Cerebellar cortex (tissue), 1 donor: ENCODE measurements at regions not wholly inside any gene's neighbourhood (a gene's known extent, or its start where the extent isn't known, plus 50 kb on each side); places are given as distances from the start of the nearest gene placed in this dataset.

Source experiments
- DNase-seq: peaks from one replicate; pipeline ENCODE4 v3.0.0-alpha.2; 2015; ENCODE audit warnings: low spot score

DNA sequence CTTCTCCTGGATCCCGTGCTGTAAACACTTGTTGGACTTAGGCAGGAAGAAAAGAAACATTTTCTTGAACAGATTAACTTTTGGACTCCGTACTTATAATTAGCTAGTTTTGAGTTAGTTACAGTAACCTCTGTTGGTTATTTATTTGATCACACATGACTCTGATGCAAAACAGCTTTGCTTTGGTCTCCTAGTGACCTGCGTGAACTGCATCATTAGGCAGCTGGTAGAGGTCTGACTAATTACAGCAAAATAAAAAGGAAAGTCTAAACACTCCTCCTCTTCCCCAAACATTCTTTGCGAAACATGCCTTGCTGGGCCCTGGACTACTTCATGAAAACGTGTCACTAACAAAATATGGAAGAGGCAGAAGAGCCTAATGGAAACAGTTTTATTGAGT lies 61.1 kb upstream of the ZFP64 start:
- DNase-seq, result no peak

DNA sequence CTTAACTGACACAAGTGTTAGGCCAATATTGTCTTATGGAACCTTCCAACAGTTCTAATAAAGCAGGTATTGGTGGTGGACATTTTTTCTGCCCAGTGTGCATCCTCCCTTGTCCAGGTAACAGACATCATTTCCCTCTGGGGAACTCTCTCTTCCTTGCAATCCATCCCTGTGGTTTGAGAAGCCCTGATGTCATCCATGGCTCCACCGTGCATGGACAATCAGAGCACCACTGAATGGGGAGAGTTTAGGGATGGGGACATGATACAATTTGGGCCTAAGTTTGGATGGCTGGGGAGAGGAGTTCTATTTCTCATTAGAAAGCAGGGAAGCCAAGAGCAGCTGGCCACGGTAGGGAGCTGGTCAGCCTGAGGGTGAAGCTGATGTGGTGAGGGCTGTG lies 60.2 kb upstream of the ZFP64 start:
- no peak for DNase-seq

DNA sequence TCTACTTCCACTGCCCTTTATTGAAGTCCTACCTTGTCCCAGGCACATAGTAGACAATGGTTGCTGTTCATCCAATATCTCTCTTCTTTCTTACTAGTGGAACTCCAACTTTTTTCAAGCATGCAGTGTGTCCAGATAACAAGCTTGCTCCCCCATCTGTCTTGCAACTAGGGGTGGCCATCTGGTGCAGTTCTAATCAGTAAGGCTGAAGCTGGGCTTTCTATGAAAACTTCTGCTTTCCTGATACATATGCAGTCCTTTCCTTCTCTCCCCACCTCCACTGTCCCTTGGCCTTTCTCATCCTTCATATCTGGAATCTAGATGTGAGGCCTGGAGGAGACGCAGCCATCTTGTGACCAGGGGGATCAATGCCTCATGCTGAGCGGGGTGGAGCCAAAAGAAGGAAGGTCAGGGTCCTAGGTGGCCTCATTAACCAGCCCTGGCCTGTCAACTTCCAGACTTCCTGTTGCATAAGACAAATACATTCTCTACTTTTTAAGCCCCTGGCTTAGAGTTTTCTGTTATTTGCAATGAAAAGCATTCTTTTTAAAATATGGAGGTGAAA lies 59.6 kb upstream of the ZFP64 start:
- no peak for DNase-seq

DNA sequence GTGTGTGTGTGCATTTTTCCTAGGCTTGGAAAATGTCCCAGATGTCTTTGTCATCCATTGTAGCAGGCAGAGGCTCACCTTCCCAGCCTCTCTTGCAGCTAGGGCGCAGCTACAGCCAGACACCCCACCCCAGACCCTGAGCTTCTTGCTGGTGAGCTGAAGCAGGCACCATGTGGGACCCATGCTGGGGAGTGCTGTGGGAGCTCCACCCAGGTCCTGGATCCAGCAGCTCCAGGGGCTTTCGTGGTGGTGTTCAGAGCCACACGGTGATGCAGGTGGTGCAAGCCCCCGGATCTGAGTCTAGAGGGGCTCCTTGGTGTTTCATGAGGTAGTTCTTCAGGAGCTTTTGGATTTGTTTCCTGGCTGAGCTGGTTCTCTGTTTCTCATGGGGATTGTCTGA lies 56.0 kb upstream of the ZFP64 start:
- no peak for DNase-seq

DNA sequence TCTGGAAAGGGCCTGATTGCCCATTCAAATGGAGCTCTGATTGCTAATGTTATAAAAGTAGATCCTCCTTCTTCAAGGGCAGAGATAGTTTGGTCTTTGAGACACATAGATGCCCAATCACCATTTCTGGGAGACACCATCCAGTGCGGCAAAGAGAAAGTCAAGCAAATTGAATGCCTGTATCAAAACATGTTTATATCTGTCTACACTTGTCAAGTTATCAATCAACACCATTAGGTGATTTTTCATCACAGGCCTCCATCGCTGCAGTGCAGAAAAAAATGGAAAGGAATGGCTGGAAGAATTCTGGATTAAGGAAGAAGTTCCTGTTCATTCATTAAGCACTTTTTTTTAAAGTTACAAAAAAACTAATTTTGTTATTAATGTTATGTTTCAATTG lies 54.8 kb upstream of the ZFP64 start:
- no peak for DNase-seq

DNA sequence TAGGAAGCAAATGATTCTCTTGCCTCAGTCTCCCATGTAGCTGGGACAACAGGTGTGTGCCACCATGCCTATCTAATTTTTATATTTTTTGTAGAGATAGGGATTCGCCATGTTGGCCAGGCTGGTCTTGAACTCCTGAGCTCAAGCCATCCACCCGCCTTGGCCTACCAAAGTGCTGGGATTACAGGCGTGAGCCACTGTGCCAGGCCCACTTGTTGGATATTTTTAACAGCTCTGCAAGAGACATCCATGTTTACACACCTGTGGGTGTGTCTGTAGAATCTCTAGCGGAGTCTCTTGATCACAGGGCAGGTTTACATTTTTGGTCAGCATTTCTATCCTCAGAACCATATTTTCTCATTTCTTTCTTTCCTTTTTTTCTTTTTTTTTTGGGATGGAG lies 53.1 kb upstream of the ZFP64 start:
- DNase-seq, result no peak

DNA sequence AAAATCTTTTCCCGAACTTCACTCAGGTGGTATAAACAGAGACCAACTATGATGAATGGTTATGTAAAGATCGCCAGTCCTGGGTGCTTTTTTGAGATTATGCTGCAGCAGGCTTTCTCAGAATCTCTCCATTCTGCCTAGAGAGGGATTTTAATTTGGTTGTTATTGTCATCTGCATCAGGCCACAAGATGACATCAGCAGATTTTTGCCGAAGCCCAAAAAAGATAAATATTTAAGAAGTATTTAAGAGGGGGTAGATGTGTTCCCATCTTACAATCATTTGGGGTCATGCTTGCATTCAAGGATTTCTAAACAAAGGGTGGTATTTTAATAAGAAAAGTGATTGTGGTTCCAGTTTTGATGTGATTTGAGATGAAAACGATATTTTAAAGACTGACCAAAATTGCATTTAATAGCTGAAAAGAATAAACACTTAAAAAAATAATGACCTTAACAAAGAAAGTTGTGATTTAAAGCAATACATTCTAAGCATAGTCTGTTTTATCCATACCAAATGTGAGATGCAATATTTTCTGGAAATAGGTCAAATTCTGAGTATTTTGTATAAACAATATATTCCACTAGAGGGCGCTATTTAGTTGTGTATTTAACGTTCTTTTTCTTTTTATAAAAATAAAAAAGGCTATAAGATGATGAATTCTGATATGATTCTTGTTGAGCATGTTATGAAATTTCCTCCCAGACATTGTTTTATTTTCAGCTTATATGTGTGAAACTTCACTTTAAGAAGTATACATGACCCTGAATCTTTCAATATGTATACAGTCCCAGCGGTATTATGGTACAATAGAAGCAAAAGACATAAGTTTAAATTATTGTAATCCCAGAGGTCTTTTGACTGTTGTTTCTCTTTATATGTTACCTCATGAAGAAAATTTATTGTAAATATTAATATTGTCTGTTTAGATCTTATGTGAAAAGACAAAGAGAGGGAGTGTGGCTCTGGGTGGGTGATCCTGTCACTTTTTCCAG lies 51.0 kb upstream of the ZFP64 start:
- peak; percentile 16 for DNase-seq
